ENCODE measurements at regions not wholly inside any gene's neighbourhood (a gene's known extent, or its start where the extent isn't known, plus 50 kb on each side); places are given as distances from the start of the nearest gene placed in this dataset.
A peak's percentile ranks its signal among the peaks of the same experiment; 100 is the strongest.

- no peak overlapping the region for H3K23ac ChIP-seq (ENCODE audit: low read depth, low read length, poor library complexity)
- no peak overlapping the region for H3K9ac ChIP-seq (ENCODE audit: low read depth, low read length, poor library complexity)
- no peak overlapping the region for H3K14ac ChIP-seq (ENCODE audit: low read length)
- no peaks in the 10 kb centered on the region for H3K4me1 ChIP-seq (ENCODE audit: control insufficient read depth in 2 of 2, insufficient read depth in 1 of 2, low read depth in 1 of 2, low read length in 2 of 2)
- H3K79me1 ChIP-seq (ENCODE audit: low read depth, low read length) = no peaks in the 10 kb centered on the region
- no peak overlapping the region for H2BK5ac ChIP-seq (ENCODE audit: low read length)
- H2BK15ac ChIP-seq (ENCODE audit: low read length) = no peak overlapping the region
- no peak overlapping the region for H2AK5ac ChIP-seq (ENCODE audit: low read depth, low read length)
- no peaks in the 10 kb centered on the region for H3K9me3 ChIP-seq (replicated peaks in 1 of 2; ENCODE audit: control insufficient read depth in 2 of 2, insufficient read depth in 1 of 2, low read depth in 1 of 2, low read length in 2 of 2)
- H2BK120ac ChIP-seq (ENCODE audit: low read depth, low read length) = no peak overlapping the region
- no peak overlapping the region for H2AFZ ChIP-seq (ENCODE audit: low read length)
- no peak overlapping the region for H3K18ac ChIP-seq (ENCODE audit: low read length)
- no peak overlapping the region for H3K4me2 ChIP-seq (ENCODE audit: insufficient read depth, low read length, poor library complexity, severe bottlenecking)
- no peaks in the 10 kb centered on the region for H3K36me3 ChIP-seq (replicated peaks in 1 of 2; ENCODE audit: control insufficient read depth in 2 of 2, insufficient read depth in 2 of 2, low read length in 2 of 2)
- no peak overlapping the region for H4K91ac ChIP-seq (ENCODE audit: low read depth, low read length, poor library complexity)
- no CpG with 5 or more reads among the region's 5 CpGs for WGBS, 2 donors (ENCODE audit: extremely low coverage in 2 of 2, insufficient read length in 2 of 2, insufficient replicate concordance in 1 of 2)
- H3K27me3 ChIP-seq (ENCODE audit: control insufficient read depth in 3 of 3, insufficient read depth in 3 of 3, low read depth in 1 of 3, low read length in 3 of 3) = no peaks in the 10 kb centered on the region
- no peak overlapping the region for H3K27ac ChIP-seq (replicated peaks; ENCODE audit: low read length)
- H3K4ac ChIP-seq (ENCODE audit: low read length) = no peak overlapping the region
- no peak for DNase-seq (ENCODE audit: low spot score)
- H2BK12ac ChIP-seq (ENCODE audit: low read length) = no peak overlapping the region
- H4K8ac ChIP-seq (ENCODE audit: low read depth, low read length) = no peak overlapping the region
- H3K4me3 ChIP-seq (ENCODE audit: low read length in 2 of 2) = no peak overlapping the region
Observed at GRCh38 chr5:175305251-175305650, 138.7 kb downstream of the DRD1 start.

GRCh38 chr5:175290379-175290778 is 153.6 kb downstream of the DRD1 start:
- H2BK12ac ChIP-seq (ENCODE audit: low read length) = no peak overlapping the region
- no peak overlapping the region for H2BK15ac ChIP-seq (ENCODE audit: low read length)
- no peak overlapping the region for H3K27ac ChIP-seq (replicated peaks; ENCODE audit: low read length)
- no peak overlapping the region for H4K8ac ChIP-seq (ENCODE audit: low read depth, low read length)
- H3K36me3 ChIP-seq (replicated peaks in 1 of 2; ENCODE audit: control insufficient read depth in 2 of 2, insufficient read depth in 2 of 2, low read length in 2 of 2) = no peaks in the 10 kb centered on the region
- H2BK120ac ChIP-seq (ENCODE audit: low read depth, low read length) = no peak overlapping the region
- H2AK5ac ChIP-seq (ENCODE audit: low read depth, low read length) = no peak overlapping the region
- no peaks in the 10 kb centered on the region for H3K79me1 ChIP-seq (ENCODE audit: low read depth, low read length)
- WGBS, 2 donors (ENCODE audit: extremely low coverage in 2 of 2, insufficient read length in 2 of 2, insufficient replicate concordance in 1 of 2) = no CpG with 5 or more reads among the region's 4 CpGs
- no peak overlapping the region for H3K14ac ChIP-seq (ENCODE audit: low read length)
- H3K9me3 ChIP-seq (replicated peaks in 1 of 2; ENCODE audit: control insufficient read depth in 2 of 2, insufficient read depth in 1 of 2, low read depth in 1 of 2, low read length in 2 of 2) = peaks cover 0 to 1% of the 10 kb centered on the region in 2 donors
- H2AFZ ChIP-seq (ENCODE audit: low read length) = no peak overlapping the region
- H3K4me2 ChIP-seq (ENCODE audit: insufficient read depth, low read length, poor library complexity, severe bottlenecking) = no peak overlapping the region
- H3K4ac ChIP-seq (ENCODE audit: low read length) = no peak overlapping the region
- peaks cover 0 to 5% of the 10 kb centered on the region in 2 donors for H3K4me1 ChIP-seq (ENCODE audit: control insufficient read depth in 2 of 2, insufficient read depth in 1 of 2, low read depth in 1 of 2, low read length in 2 of 2)
- no peak for DNase-seq (ENCODE audit: low spot score)
- H3K4me3 ChIP-seq (ENCODE audit: low read length in 2 of 2) = no peak overlapping the region
- H3K18ac ChIP-seq (ENCODE audit: low read length) = no peak overlapping the region
- no peak overlapping the region for H3K9ac ChIP-seq (ENCODE audit: low read depth, low read length, poor library complexity)
- H3K23ac ChIP-seq (ENCODE audit: low read depth, low read length, poor library complexity) = no peak overlapping the region
- no peak overlapping the region for H4K91ac ChIP-seq (ENCODE audit: low read depth, low read length, poor library complexity)
- H3K27me3 ChIP-seq (ENCODE audit: control insufficient read depth in 3 of 3, insufficient read depth in 3 of 3, low read depth in 1 of 3, low read length in 3 of 3) = no peaks in the 10 kb centered on the region
- H2BK5ac ChIP-seq (ENCODE audit: low read length) = no peak overlapping the region

GRCh38 chr5:175288048-175288621 is 155.8 kb downstream of the DRD1 start:
- H2BK120ac ChIP-seq (ENCODE audit: low read depth, low read length) = no peak overlapping the region
- no peak overlapping the region for H3K18ac ChIP-seq (ENCODE audit: low read length)
- no peak overlapping the region for H3K14ac ChIP-seq (ENCODE audit: low read length)
- no peak overlapping the region for H2BK15ac ChIP-seq (ENCODE audit: low read length)
- no peak for DNase-seq (ENCODE audit: low spot score)
- H3K36me3 ChIP-seq (replicated peaks in 1 of 2; ENCODE audit: control insufficient read depth in 2 of 2, insufficient read depth in 2 of 2, low read length in 2 of 2) = no peaks in the 10 kb centered on the region
- no peaks in the 10 kb centered on the region for H3K79me1 ChIP-seq (ENCODE audit: low read depth, low read length)
- H3K4me3 ChIP-seq (ENCODE audit: low read length in 2 of 2) = peak overlapping the region in 1 of 2 donors; percentile 18
- H2AK5ac ChIP-seq (ENCODE audit: low read depth, low read length) = no peak overlapping the region
- no peak overlapping the region for H2BK5ac ChIP-seq (ENCODE audit: low read length)
- no peak overlapping the region for H4K91ac ChIP-seq (ENCODE audit: low read depth, low read length, poor library complexity)
- peaks cover 0 to 5% of the 10 kb centered on the region in 2 donors for H3K4me1 ChIP-seq (ENCODE audit: control insufficient read depth in 2 of 2, insufficient read depth in 1 of 2, low read depth in 1 of 2, low read length in 2 of 2)
- H3K4ac ChIP-seq (ENCODE audit: low read length) = no peak overlapping the region
- WGBS, 2 donors (ENCODE audit: extremely low coverage in 2 of 2, insufficient read length in 2 of 2, insufficient replicate concordance in 1 of 2) = no CpG with 5 or more reads among the region's 9 CpGs
- no peak overlapping the region for H2BK12ac ChIP-seq (ENCODE audit: low read length)
- no peak overlapping the region for H3K23ac ChIP-seq (ENCODE audit: low read depth, low read length, poor library complexity)
- peak overlapping the region; percentile 45 for H4K8ac ChIP-seq (ENCODE audit: low read depth, low read length)
- no peaks in the 10 kb centered on the region for H3K27me3 ChIP-seq (ENCODE audit: control insufficient read depth in 3 of 3, insufficient read depth in 3 of 3, low read depth in 1 of 3, low read length in 3 of 3)
- no peaks in the 10 kb centered on the region for H3K9me3 ChIP-seq (replicated peaks in 1 of 2; ENCODE audit: control insufficient read depth in 2 of 2, insufficient read depth in 1 of 2, low read depth in 1 of 2, low read length in 2 of 2)
- H2AFZ ChIP-seq (ENCODE audit: low read length) = no peak overlapping the region
- H3K9ac ChIP-seq (ENCODE audit: low read depth, low read length, poor library complexity) = no peak overlapping the region
- no peak overlapping the region for H3K4me2 ChIP-seq (ENCODE audit: insufficient read depth, low read length, poor library complexity, severe bottlenecking)
- H3K27ac ChIP-seq (replicated peaks; ENCODE audit: low read length) = no peak overlapping the region

- H2BK120ac ChIP-seq (ENCODE audit: low read depth, low read length) = no peak overlapping the region
- no peak overlapping the region for H3K4ac ChIP-seq (ENCODE audit: low read length)
- H3K79me1 ChIP-seq (ENCODE audit: low read depth, low read length) = no peaks in the 10 kb centered on the region
- no peaks in the 10 kb centered on the region for H3K27me3 ChIP-seq (ENCODE audit: control insufficient read depth in 3 of 3, insufficient read depth in 3 of 3, low read depth in 1 of 3, low read length in 3 of 3)
- no peak overlapping the region for H2BK5ac ChIP-seq (ENCODE audit: low read length)
- H3K18ac ChIP-seq (ENCODE audit: low read length) = no peak overlapping the region
- H4K91ac ChIP-seq (ENCODE audit: low read depth, low read length, poor library complexity) = no peak overlapping the region
- no peak overlapping the region for H3K27ac ChIP-seq (replicated peaks; ENCODE audit: low read length)
- DNase-seq (ENCODE audit: low spot score) = no peak
- H2BK12ac ChIP-seq (ENCODE audit: low read length) = no peak overlapping the region
- no peak overlapping the region for H2AFZ ChIP-seq (ENCODE audit: low read length)
- H3K4me1 ChIP-seq (ENCODE audit: control insufficient read depth in 2 of 2, insufficient read depth in 1 of 2, low read depth in 1 of 2, low read length in 2 of 2) = peaks cover 0 to 5% of the 10 kb centered on the region in 2 donors
- H3K23ac ChIP-seq (ENCODE audit: low read depth, low read length, poor library complexity) = no peak overlapping the region
- WGBS, 2 donors (ENCODE audit: extremely low coverage in 2 of 2, insufficient read length in 2 of 2, insufficient replicate concordance in 1 of 2) = no CpG with 5 or more reads among the region's 8 CpGs
- no peak overlapping the region for H3K4me3 ChIP-seq (ENCODE audit: low read length in 2 of 2)
- no peaks in the 10 kb centered on the region for H3K36me3 ChIP-seq (replicated peaks in 1 of 2; ENCODE audit: control insufficient read depth in 2 of 2, insufficient read depth in 2 of 2, low read length in 2 of 2)
- no peak overlapping the region for H2BK15ac ChIP-seq (ENCODE audit: low read length)
- no peaks in the 10 kb centered on the region for H3K9me3 ChIP-seq (replicated peaks in 1 of 2; ENCODE audit: control insufficient read depth in 2 of 2, insufficient read depth in 1 of 2, low read depth in 1 of 2, low read length in 2 of 2)
- no peak overlapping the region for H3K9ac ChIP-seq (ENCODE audit: low read depth, low read length, poor library complexity)
- H3K4me2 ChIP-seq (ENCODE audit: insufficient read depth, low read length, poor library complexity, severe bottlenecking) = no peak overlapping the region
- no peak overlapping the region for H2AK5ac ChIP-seq (ENCODE audit: low read depth, low read length)
- H4K8ac ChIP-seq (ENCODE audit: low read depth, low read length) = no peak overlapping the region
- H3K14ac ChIP-seq (ENCODE audit: low read length) = no peak overlapping the region
Observed at GRCh38 chr5:175286981-175287380, 157.0 kb downstream of the DRD1 start.

All from neuronal stem cell (in vitro differentiated cells).